Nephron progenitor cell (in vitro differentiated cells): ENCODE measurements at regions not wholly inside any gene's neighbourhood (a gene's known extent, or its start where the extent isn't known, plus 50 kb on each side); places are given as distances from the start of the nearest gene placed in this dataset.

Experiments used
- DNase-seq: peaks from one replicate; pipeline ENCODE4 v3.0.0; 2021
- H3K27ac Mint-ChIP-seq: 2 replicates; pipeline ENCODE4 v1.8.0; 2021; ENCODE audit warnings: mild to moderate bottlenecking, moderate library complexity, mixed read lengths
- H3K27me3 Mint-ChIP-seq: 2 replicates; pipeline ENCODE4 v1.8.0; 2021; ENCODE audit warnings: mild to moderate bottlenecking, low read depth, mixed read lengths; ENCODE audit not compliant: poor library complexity
- H3K36me3 Mint-ChIP-seq: 2 replicates; pipeline ENCODE4 v1.8.0; 2021; ENCODE audit warnings: low read depth, mixed read lengths
- H3K4me1 Mint-ChIP-seq: 2 replicates; pipeline ENCODE4 v1.8.0; 2021; ENCODE audit warnings: mixed read lengths
- H3K4me3 Mint-ChIP-seq: 2 replicates; pipeline ENCODE4 v1.8.0; 2021; ENCODE audit warnings: mild to moderate bottlenecking, moderate library complexity, mixed read lengths
- H3K9me3 Mint-ChIP-seq: 2 replicates; pipeline ENCODE4 v1.8.0; 2021; ENCODE audit warnings: mild to moderate bottlenecking, moderate library complexity, mixed read lengths
- TF ChIP-seq, protein P1 (sequence below): fragments of 200-600 bp; sonication (generic); IDR thresholded peaks from 2 replicates; pipeline ENCODE4 v1.5.0; 2021; ENCODE audit warnings: antibody characterized with exemption

DNA sequence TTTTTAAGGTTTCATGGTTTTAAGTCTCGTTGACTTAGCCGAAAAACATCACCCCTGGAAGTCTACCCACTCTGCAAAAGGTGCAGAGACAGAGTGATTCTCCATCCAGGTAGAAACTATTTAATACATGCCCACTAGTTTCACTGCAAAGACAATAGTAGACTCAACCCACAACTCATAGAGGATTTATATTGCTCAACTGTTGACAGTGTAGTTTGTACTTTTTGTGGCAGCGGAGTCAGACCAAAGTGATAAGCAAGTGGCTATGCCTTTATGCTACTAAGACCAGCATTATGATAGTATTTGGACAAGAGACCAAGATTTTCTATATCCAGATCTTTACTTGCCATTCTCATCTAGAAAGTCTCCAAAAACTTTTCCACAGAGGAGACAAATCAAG is 98.8 kb upstream of the ZBTB20 start:
- H3K27me3 Mint-ChIP-seq, result peaks cover 4% of the 10 kb centered on the region
- H3K4me3 Mint-ChIP-seq, result no peak overlapping the region
- H3K4me1 Mint-ChIP-seq, result no peaks in the 10 kb centered on the region
- H3K27ac Mint-ChIP-seq, result no peak overlapping the region
- TF ChIP-seq, protein P1, sequence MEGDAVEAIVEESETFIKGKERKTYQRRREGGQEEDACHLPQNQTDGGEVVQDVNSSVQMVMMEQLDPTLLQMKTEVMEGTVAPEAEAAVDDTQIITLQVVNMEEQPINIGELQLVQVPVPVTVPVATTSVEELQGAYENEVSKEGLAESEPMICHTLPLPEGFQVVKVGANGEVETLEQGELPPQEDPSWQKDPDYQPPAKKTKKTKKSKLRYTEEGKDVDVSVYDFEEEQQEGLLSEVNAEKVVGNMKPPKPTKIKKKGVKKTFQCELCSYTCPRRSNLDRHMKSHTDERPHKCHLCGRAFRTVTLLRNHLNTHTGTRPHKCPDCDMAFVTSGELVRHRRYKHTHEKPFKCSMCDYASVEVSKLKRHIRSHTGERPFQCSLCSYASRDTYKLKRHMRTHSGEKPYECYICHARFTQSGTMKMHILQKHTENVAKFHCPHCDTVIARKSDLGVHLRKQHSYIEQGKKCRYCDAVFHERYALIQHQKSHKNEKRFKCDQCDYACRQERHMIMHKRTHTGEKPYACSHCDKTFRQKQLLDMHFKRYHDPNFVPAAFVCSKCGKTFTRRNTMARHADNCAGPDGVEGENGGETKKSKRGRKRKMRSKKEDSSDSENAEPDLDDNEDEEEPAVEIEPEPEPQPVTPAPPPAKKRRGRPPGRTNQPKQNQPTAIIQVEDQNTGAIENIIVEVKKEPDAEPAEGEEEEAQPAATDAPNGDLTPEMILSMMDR, result no peak
- no peaks in the 10 kb centered on the region for H3K36me3 Mint-ChIP-seq
- no peak for DNase-seq
- H3K9me3 Mint-ChIP-seq, result no peaks in the 10 kb centered on the region

- no peak for DNase-seq
- H3K36me3 Mint-ChIP-seq, result no peaks in the 10 kb centered on the region
- H3K27me3 Mint-ChIP-seq, result peaks cover 4% of the 10 kb centered on the region
- TF ChIP-seq, protein P1, result no peak
- H3K4me3 Mint-ChIP-seq, result no peak overlapping the region
- H3K9me3 Mint-ChIP-seq, result no peaks in the 10 kb centered on the region
- no peaks in the 10 kb centered on the region for H3K4me1 Mint-ChIP-seq
- no peak overlapping the region for H3K27ac Mint-ChIP-seq
Observed at GRCh38 chr3:115246461-115247020, 99.5 kb upstream of the ZBTB20 start.

DNA sequence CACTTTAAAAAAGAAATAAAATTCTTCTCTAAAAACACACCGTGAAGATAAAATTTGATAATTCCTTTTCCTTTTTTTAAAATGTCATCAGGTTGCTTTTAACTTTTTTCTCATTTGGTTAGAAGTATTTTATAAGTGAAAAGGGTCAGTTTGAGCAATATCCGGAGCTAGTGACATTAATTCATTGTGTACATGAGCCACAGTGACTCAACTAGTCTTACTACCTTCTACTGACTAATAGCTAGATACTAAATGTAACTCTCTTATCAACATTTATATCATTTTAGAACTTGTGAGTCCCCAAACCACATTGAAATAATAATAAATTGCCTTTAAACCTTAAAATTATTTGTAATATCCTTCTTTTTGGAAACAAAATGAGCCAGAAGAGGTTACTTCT is 101.2 kb upstream of the ZBTB20 start:
- TF ChIP-seq, protein P1, result no peak
- DNase-seq, result no peak
- Mint-ChIP-seq H3K27me3 (no peaks in the 10 kb centered on the region), H3K27ac (no peak overlapping the region), H3K36me3 (no peaks in the 10 kb centered on the region), H3K4me1 (no peaks in the 10 kb centered on the region), H3K4me3 (no peak overlapping the region), H3K9me3 (no peaks in the 10 kb centered on the region)

GRCh38 chr3:115251509-115251908 is 104.4 kb upstream of the ZBTB20 start:
- H3K4me3 Mint-ChIP-seq, result no peak overlapping the region
- H3K4me1 Mint-ChIP-seq, result no peaks in the 10 kb centered on the region
- TF ChIP-seq, protein P1, result no peak
- DNase-seq, result no peak
- H3K36me3 Mint-ChIP-seq, result no peaks in the 10 kb centered on the region
- no peaks in the 10 kb centered on the region for H3K27me3 Mint-ChIP-seq
- H3K9me3 Mint-ChIP-seq, result peaks cover 11% of the 10 kb centered on the region
- H3K27ac Mint-ChIP-seq, result no peak overlapping the region

GRCh38 chr3:115252679-115253078 is 105.6 kb upstream of the ZBTB20 start:
- no peak overlapping the region for H3K4me3 Mint-ChIP-seq
- H3K27me3 Mint-ChIP-seq, result no peaks in the 10 kb centered on the region
- no peaks in the 10 kb centered on the region for H3K4me1 Mint-ChIP-seq
- H3K9me3 Mint-ChIP-seq, result peaks cover 20% of the 10 kb centered on the region
- TF ChIP-seq, protein P1, result no peak
- H3K36me3 Mint-ChIP-seq, result no peaks in the 10 kb centered on the region
- H3K27ac Mint-ChIP-seq, result no peak overlapping the region
- DNase-seq, result no peak

DNA sequence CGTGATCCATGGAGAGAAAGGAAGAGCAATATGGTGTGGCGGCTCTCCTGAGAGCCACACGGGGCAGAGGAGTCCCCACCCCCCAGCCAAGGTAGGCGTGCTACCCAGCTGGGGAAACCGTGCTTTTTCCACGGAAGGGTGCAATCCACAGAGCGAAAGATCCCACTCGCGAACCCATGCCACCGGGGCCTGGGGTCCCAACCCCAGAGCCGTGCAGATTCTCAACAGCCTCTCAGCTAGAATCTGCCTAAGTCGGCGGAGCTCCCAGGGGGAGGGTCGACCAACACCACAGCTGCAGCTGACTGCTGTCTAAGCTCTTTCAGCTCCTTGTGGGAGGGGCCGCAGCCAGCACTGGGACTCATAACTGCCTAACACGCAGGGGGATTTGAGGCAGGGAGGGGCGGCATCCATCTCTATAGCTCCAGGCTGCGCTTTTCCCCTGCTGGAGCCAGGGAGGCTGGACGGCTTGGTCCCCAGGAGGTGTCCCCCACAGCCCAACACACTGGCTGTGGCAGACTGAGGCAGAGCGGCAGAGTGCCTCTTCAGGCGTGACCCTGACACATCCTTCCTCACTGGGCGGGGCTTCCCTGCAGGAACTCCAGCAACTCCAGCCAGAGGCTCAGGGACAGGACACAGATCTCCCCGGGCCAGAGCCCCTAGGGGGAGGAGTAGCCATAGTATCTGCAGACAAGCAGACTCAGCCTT is 107.6 kb upstream of the ZBTB20 start:
- Mint-ChIP-seq H3K4me1 (no peaks in the 10 kb centered on the region), H3K36me3 (no peaks in the 10 kb centered on the region), H3K27ac (no peak overlapping the region), H3K27me3 (no peaks in the 10 kb centered on the region), H3K4me3 (no peak overlapping the region), H3K9me3 (peaks cover 20% of the 10 kb centered on the region)
- TF ChIP-seq, protein P1, result no peak
- DNase-seq, result peak; percentile 21
